Fibroblast of peridontal ligament (primary cell): ENCODE measurements at regions not wholly inside any gene's neighbourhood (a gene's known extent, or its start where the extent isn't known, plus 50 kb on each side); places are given as distances from the start of the nearest gene placed in this dataset.

Experiments
- DNase-seq: peaks from one replicate; pipeline ENCODE4 v3.0.0-alpha.2; 2010; ENCODE audit errors: extremely low read depth

DNA sequence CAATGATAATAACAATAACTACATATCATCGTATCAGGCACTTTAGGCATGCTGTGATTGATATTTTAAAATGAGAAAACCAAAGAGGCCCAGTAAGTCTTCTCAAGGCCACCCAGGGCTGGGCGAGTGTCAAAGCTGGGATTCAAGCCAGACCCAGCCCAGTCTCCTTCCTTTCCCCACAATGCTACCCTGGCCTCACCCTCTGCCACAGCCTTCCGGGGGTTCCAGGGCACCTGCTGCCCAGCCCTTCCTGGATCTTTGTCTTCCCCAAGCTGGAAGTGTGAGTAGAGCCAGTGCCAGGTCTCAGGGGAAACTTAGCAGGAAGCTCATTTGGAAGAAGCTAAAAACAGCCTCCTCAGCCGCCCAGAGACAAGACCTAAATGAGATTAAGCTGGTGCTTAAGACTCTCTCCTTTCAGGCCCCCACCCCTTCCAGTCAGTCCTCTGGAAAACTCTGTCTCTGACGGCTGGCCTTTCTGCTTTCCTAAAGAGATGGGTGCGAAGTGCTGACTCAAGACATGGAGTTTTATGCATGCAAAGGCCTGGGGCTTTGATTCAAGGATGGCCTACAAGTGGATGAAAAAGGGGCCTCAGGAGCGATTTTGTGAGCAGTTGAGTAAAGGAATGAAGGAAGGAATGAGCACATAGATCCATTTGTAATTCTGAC lies 184.2 kb downstream of the KCNA5 start:
- DNase-seq: no peak

DNA sequence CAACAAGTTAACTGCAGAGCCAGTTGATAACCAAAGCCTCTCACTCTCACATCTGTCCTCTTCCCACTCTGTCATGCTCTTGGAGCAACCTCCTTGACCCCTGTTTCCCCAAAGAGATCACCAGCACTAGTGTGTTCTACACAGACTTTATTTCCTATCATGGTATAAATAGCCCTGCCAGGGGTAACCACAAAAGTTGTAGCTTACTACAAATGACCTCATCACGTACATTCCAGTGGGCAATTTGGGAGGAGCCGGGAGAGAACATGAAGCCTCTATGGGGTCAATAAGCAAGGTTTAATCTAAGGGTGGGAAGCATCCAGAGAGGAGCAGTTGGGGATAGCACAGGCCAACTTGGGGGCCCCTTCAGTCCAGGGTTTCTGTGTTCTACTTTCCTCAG lies 186.5 kb downstream of the KCNA5 start:
- DNase-seq: peak; percentile 25

DNA sequence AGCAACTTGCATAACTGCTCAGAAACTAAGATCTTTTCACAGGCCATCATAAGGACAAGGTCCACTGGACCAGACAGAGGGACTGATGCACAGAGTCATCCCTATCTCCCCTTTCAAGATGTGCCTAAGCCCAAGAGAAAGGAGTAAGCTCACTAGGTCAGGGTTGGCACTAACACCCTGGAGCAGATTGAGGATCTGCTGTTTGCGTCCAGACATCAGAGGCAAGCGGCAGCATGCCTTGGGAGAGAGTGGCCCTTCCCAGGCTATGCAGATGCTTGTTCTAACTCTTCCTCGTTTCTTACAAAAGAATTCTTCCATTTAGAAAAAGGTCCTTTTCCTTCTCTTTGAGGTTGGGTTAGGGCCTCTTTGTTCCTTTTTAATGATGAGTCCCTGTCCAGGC lies 187.2 kb downstream of the KCNA5 start:
- DNase-seq: no peak

DNA sequence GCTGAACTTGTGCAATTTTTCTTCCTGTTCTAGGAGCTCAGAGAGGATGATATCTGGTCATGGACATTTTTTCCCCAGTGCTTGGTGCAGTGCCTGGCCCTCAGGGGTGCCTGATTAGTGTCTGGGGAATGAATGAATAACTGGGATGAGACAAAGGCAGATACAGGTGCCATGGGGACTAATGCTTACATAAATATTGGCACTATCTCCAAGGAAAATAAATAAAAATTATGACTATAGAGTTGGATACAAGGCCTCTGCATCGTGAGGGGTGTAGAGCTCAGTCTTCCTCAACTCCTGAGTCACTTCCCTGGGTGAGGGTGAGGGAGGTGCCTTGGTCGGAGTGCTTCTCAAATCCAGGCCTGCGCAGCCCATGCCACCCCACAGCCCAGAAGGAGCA lies 188.6 kb downstream of the KCNA5 start:
- no peak for DNase-seq

DNA sequence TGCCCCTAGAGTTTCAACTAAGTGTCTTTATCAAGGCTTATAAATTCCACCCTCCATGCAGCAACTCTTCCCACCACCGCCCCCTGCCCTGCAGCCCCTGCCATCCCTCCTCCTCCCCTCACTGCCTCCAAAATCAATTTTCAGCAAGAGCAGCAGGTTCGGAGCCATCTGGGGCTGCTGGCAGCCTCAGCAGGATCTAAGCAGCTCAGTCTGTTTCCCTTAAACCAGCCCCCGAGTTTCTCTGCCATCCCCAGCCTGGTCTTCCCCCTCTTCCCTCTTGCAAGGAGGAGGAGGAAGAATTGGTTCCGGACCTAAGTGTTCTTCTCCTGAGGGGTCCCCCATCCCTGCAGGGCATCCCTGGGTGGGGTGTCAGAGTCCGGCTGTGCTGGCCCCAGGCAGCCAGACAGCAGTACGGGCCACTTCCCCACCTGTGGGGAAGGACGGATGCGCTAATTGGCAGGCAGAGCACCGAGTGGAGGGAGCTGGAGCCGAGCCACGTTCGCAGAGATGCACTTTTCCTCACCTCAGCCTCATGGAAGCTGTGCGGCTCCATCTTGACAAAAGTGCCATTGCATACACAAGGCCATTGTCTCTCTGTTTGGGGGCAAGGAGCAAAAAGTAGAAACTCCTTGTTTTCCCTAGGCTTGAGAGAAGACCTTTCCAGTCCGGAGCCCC lies 189.3 kb downstream of the KCNA5 start:
- DNase-seq: no peak

DNA sequence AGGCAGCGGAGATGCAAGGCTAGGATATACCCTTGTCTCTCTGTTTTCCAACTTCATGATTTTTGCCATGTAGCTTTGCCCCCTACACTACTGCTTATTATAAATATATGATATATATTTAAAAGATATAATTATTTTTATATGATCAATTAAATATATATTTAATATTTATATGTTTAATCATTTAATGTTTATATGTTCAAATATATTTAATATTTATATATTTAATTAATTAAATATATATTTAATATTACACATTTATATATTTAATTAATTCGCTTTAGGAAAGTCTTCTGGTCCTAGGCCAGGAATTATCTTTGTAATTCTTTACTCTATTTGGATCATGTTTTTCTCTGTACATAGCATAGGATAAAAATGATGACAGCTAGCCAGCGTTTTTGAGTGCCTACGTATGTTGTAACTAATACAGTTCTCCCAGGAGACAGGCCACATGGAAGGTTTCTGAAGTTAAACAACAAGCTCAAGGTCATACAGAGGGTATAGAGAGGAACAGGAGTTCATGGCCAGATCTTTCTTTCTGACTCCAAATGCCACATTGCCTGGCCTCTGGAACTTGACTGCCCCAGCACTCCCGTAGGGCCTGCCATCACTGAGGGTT lies 192.5 kb downstream of the KCNA5 start:
- DNase-seq: no peak

DNA sequence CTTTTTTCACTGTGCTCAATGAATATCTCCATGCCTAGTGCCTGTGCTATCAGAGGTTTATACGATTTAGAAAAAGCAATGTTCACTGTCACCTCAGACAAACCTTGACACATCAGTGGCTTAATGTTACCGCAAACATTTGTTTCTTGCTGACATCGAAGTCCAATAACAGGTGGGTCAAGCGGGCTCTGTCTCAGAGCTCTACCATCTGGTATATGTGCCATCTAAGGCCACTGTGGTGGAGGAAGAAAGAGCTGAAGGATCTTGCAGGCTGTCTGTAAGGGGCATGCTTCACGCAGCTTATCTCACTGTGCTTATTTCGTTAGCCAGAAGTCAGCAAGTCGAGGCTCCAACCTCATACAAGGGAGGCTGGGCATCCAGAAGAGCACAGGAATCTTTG lies 189.5 kb upstream of the NTF3 start:
- DNase-seq: no peak

DNA sequence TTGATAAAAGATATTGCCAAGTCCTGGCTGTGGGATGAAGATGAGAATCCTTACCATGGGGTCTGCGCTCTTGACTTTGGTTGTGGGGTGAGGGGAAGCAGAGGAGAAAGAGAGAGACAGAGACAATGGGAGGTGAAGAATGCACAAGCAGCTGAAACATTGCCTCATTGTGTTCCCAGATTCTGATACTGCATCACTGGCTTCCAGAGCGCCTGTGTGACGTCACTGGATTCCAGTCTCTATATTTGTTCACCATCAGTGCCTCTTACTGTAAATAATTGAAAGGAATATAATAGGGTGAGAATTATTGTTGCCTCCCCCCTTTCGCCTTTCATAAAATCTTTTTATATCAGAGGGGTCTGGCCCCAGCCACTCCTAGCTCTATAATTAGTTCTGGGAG lies 188.9 kb upstream of the NTF3 start:
- no peak for DNase-seq

DNA sequence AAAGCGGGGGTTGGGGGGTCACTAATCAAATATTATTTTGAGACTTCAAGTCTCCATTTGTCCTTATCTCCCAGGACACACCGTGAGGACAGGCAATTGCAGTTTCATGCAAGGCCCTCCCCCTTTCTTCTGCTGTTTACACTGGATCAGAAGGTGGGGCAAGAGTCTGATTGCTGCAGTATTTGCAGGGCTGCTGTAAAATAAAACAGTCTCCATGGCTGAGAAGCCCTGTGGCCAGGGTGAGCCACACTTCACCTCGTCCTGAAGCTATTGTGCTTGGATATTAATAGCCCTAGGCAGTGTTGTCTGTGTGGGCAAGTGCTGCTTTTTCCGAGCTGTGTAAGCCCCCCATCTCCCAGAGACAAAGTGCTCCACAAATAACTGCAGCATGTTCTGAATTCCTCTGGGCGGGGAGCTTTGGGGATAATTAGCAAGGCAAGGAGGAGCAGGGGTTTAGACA lies 187.4 kb upstream of the NTF3 start:
- no peak for DNase-seq

DNA sequence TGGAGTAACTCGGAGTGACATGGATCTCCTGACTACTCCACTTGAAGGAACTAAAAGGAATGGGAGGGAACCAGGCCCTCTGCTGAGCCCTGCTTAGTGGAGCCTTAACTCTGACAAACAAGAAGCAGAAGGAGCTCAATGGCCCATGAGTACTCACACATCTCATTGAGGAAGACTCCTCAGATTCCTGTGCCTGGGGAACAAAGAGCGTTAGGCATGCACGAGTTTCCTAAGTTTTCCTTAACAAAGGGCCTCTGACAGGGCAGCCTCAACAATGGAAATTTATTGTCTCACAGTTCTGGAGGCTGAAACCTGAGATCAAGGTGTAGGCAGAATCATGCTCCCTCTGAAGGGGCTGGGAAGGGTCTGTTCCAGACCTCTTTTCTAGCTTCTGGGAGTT lies 185.7 kb upstream of the NTF3 start:
- no peak for DNase-seq

DNA sequence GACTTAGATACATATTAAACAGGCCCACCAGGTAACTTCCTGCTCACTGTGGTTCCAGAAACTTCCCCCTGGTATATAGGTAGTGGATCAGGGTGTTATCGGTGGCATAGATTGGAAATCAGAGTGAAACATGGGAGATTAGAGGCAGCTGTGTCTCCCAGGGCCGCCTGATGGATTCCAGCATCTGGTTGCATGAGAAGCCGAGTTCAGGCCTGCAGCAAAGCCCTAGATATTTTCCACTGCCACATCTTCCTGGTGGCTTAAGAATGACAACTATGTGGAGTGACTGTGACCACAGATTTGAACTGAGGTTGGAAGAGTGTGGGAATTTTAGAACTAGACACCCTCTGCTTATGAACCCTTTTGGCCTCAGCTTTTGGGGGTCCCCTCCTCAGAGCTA lies 184.8 kb upstream of the NTF3 start:
- no peak for DNase-seq

DNA sequence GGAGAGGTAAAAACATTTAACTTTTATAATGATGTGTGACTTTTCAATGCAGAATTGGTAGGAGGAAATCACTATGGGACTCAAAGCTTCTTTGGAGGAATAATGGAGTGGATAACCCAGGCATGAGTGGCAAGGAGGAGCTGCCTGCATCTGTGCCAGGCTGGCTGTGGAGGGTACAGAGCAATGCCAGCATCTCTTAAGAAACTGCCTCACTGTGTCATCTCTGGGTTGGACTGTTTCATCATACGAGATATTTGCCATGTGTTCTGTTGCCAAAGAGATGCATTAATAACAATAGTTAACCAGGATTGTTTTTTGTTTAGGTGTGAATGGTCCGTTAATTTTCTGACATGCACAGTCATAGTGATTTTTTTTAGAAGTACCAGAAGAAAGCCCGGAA lies 183.7 kb upstream of the NTF3 start:
- no peak for DNase-seq

DNA sequence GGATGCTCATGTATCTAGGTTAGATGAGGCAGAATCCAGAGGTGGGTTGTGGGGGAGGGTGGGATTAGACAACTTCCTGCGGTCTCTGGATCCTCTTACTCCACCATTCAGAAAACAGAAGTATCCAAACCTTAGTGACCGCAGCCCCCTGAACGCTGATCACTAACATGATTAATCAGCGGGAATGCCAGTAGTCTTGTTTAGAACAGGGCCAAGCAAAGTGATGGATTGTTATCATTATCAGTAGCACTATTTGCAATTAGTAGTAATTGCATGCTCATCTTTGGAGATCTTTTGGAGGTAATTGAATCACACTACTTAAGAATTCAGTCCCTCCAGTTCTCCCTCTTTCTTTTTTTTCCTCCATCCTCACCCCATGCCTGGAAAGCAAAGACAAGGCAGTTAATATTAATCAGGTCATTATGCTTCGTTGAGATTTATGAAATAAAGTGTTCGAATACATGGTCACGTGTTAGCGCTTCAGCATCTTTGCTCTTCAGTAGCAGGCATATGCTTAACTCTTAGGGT lies 182.8 kb upstream of the NTF3 start:
- DNase-seq: no peak

DNA sequence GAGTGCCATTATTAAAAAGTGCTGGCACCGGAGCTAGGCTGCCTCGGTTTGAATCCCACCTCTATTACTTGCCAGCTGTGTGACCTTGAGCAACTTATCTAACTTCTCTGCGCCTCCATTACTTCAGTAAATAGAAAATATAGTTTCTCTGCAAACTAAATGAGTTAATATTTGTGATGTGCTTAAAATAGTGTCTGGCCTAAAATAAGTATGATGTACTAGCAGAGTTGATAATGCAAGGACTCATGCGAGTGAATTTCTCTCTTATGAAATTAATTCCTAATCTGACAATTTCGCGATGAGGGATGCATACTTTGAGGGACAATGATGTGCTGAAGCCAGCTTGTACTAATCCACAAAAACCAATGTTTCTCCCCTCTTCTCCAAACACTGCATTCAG lies 180.8 kb upstream of the NTF3 start:
- DNase-seq: no peak

DNA sequence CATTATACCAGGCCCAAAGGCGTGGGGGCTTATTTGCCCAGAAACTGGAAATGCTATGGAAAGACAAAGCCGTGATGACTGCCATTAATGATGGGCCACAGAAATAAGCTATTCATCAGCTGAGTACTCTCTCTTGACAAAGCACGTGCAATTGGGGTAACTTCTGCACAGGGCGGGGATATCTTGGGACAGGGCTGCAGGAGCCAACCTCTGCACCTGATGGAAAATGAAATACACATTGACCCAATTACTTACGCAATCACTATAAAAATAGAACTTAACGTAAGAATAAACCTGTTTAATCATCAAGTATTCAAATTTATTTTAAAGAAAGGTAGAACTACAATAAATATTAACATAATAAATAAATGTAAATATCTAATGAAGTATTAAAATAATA lies 180.1 kb upstream of the NTF3 start:
- no peak for DNase-seq

DNA sequence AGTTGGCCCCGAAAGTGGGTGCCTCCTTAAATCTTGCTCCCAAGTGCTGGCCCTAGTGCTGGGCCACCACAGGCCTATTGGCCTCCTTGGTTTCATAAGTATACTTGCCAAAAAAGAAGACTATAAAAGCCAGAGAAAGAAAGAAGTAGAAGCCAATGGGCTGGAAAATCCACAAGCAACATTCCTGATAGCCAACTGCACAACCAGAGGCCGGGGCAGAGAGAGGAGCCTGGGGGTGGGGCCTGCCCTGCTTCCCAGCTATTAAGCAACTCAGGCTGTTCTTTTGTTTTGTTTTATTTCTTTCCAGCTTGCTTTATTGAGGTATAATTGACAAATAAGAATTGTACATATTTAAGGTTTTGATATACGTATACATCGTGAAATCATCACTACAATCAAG lies 177.2 kb upstream of the NTF3 start:
- no peak for DNase-seq

DNA sequence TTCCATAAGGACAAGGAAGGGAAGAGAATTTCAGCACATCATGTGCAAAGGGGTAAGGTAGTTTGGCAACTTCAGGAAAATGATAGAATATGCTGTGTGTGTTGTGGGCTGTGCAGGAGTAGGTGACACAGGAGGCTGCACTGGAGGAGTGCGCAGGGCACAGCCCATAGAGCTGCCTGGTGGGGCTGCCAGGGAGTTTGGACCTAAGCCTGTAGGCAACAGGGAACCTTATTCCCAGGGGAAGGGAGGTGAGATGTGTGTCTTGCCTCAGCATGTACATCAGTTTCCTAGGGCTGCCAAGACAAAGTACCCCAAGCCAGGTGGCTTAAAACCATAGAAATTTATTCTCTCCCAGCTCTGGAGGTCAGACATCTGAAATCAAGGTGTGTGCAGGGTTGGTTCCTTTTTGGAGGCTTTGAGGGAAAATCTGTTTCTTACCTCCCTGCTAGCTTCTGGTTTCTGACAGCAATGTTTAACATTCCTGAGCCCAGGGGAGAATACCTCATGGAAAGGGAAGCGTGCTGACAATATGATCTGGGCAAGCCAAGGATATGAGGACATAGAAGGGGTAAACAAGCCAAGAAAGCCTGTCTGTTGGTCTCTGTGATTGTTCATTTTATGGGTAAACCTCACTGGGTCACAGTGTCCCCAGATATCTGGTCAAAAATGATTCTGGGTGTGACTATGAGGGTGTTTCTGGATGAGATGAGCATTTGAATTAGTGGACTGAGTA lies 174.0 kb upstream of the NTF3 start:
- DNase-seq: no peak

DNA sequence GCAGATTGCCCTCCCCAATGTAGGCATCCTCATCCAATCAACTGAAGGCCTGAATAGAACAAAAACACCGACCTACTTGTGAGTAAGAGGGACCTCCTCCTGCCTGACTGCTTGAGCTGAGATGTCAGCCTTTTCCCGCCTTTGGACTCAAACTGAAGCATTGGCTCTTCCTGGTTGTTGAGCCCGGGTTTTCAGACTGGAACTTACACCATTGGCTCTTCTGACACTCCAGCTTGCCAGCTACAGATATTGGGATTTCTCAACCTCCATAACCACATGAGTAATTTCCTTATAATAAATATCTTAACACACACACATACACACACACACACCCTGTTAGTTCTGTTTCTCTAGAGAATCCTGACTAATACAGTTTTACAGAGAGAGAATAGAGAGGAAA lies 173.4 kb upstream of the NTF3 start:
- peak; percentile 48 for DNase-seq

DNA sequence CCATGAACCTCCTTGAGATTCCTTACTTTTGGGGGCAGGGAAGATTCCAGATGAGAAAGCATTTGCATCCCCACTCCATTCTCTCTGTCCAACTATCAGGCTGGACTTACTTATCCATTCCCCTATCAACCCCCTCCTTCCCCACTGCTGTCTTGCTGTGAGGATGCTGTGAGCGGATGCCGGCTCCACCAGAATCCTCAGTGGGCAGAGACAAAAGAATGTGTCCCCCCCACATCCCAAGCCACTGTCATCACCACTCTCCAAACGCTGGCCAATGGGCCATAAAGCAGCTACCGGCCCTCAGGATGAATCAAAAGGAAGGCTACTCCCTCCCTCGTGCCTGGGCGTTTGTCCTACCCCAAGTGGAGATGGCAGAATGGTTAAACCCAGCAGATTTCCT lies 173.0 kb upstream of the NTF3 start:
- DNase-seq: no peak

DNA sequence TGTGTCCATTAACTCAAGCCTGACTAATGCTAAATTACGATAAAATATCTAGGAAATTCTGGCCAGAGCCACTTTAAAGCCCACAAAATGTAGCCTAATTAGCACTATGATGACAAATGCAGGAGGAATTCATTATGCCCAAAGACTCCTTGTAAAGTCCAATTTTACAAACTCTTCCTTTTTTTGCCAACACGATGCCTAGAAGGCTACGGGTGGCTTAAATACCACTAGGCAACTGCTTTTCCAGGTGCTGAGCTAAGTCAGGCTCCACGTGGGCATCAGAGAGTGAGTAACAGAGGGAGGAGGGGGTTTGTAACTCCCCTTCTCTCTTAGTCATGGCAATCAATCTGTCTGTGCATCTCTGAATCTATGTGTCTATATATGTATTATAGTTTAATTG lies 172.4 kb upstream of the NTF3 start:
- DNase-seq: no peak

DNA sequence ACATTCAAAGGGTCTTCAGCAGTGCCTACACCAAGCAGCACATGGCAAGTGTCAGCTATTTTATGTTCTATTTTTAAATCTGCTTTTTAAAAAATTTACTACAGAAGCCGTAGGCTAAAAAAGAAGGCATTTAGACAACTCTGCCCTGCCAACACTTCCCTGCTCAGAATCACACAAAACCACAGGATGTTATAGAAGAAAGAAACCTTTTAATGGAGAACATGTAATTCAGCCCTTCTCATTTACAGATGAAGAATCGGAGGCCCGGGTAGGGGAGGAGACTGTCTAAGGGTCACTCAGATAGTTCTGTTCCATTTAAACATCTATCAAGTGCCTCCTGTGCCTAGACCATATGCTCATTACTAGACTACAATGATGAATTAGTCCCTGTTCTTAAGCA lies 171.8 kb upstream of the NTF3 start:
- no peak for DNase-seq

DNA sequence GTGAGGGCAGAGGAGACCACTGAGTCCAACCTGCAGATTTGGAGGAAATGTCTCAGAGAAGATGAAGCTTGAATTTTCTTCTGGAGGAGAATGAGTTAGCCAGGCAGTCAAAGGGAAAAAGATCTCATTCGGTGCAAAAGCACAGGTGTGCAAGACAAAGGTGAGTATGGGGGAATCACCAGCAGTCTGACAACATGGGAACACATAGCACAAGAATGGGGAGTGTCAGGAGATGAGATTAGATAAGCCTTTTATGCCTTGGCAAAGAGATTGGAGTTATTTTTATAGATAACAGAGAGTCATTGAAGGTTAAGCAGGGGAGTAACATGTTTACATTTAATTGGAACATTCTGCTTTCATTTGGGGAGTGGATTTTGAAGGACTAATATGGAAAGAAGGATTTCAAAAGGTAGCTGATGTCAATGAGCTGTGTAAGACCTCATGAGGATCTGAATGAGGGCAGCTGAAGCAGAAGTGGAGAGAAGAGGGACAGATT lies 171.3 kb upstream of the NTF3 start:
- DNase-seq: no peak
